ENCODE measurements at regions not wholly inside any gene's neighbourhood (a gene's known extent, or its start where the extent isn't known, plus 50 kb on each side); places are given as distances from the start of the nearest gene placed in this dataset.
A peak's percentile ranks its signal among the peaks of the same experiment; 100 is the strongest.

GRCh38 chr13:44876782-44877324 is 112.4 kb downstream of the NUFIP1 start:
- 0 out of 2 replicates have a peak overlapping the region, but pooled peaks have one; percentile 18 for H2AFZ ChIP-seq (ENCODE audit: low read length)
- H3K23ac ChIP-seq (ENCODE audit: insufficient read length), result no peak overlapping the region
- no peak overlapping the region for H3K18ac ChIP-seq (ENCODE audit: extremely low read depth, low read length)
- no peaks in the 10 kb centered on the region for H3K79me2 ChIP-seq (ENCODE audit: control insufficient read depth in 1 of 2, insufficient read depth in 2 of 2, low read length in 2 of 2)
- no peak overlapping the region for H2BK5ac ChIP-seq (ENCODE audit: low read depth, low read length)
- WGBS, 2 experiments (ENCODE audit: extremely low coverage in 1 of 2, insufficient coverage in 1 of 2, insufficient read length in 1 of 2, insufficient replicate concordance in 2 of 2, low coverage in 1 of 2, low lambda C conversion rate in 2 of 2, missing lambda C conversion rate in 1 of 2), result 67% methylated on average over 22 of the region's 22 CpGs; no CpG with 5 or more reads in 1 of the 2 experiments
- H4K8ac ChIP-seq (ENCODE audit: extremely low read depth, insufficient read depth, low read length), result no peak overlapping the region
- no peak overlapping the region for H3K4ac ChIP-seq (replicated peaks; ENCODE audit: insufficient read length, low read depth, low read length)
- H3K4me3 ChIP-seq (ENCODE audit: extremely low read depth in 1 of 4, insufficient read depth in 2 of 4, low read depth in 3 of 4, low read length in 4 of 4), result no peak overlapping the region
- no peak overlapping the region for H4K5ac ChIP-seq (ENCODE audit: insufficient read length, low read depth, low read length)
- H2BK12ac ChIP-seq (ENCODE audit: low read depth, low read length), result no peak overlapping the region
- H3K9ac ChIP-seq (replicated peaks in 1 of 4; ENCODE audit: extremely low read depth in 1 of 4, low read depth in 3 of 4, low read length in 3 of 4), result no peak overlapping the region
- no peak overlapping the region for H2BK120ac ChIP-seq (replicated peaks; ENCODE audit: low read depth, low read length)
- H3K9me3 ChIP-seq (ENCODE audit: insufficient read depth in 2 of 2, low read depth in 1 of 2, low read length in 1 of 2), result peaks cover 2 to 6% of the 10 kb centered on the region in 2 experiments; a peak in 2 of 4 replicates
- no peaks in the 10 kb centered on the region for H3K27me3 ChIP-seq (replicated peaks in 1 of 4; ENCODE audit: control insufficient read depth in 3 of 4, extremely low read depth in 1 of 4, insufficient read depth in 3 of 4, low read length in 3 of 4)
- no peak overlapping the region for H3K27ac ChIP-seq (ENCODE audit: low read depth, low read length)
- ChIA-PET POLR2A (ENCODE audit: partially characterized antibody) (interaction anchor here (0.6 kb wide), 1 partner anchor 379 kb away, joined by 3 read pairs; no protein-coding TSS in a partner anchor), CTCF (ENCODE audit: partially characterized antibody) (interaction anchor here (0.5 to 3.5 kb wide), 23 partner anchors 10 to 394 kb away, joined by 3 to 14 read pairs (median 4); no protein-coding TSS in a partner anchor)
- no peaks in the 10 kb centered on the region for H3K36me3 ChIP-seq (ENCODE audit: control insufficient read depth in 2 of 4, insufficient read depth in 4 of 4, low read length in 3 of 4)
- no peak overlapping the region for H3K14ac ChIP-seq (ENCODE audit: insufficient read length)
- H3K4me1 ChIP-seq (replicated peaks in 1 of 4; ENCODE audit: control insufficient read depth in 3 of 4, insufficient read depth in 4 of 4, low read length in 3 of 4), result no peaks in the 10 kb centered on the region; a peak in 1 of 7 replicates
- H2BK15ac ChIP-seq (ENCODE audit: low read length), result no peak overlapping the region
- no peak overlapping the region for H4K91ac ChIP-seq (replicated peaks; ENCODE audit: insufficient read length, low read length)
- H3K79me1 ChIP-seq (ENCODE audit: low read depth, low read length), result no peaks in the 10 kb centered on the region
- no peaks in the 10 kb centered on the region for H4K20me1 ChIP-seq (replicated peaks in 1 of 2; ENCODE audit: control insufficient read depth in 1 of 2, insufficient read depth in 2 of 2, low read length in 2 of 2)
- no peak overlapping the region for H2BK20ac ChIP-seq (ENCODE audit: low read length)
- H3K56ac ChIP-seq (replicated peaks; ENCODE audit: insufficient read length, low read depth, low read length), result no peak overlapping the region
- H3K4me2 ChIP-seq (ENCODE audit: insufficient read depth in 1 of 2, low read depth in 2 of 2, low read length in 2 of 2), result no peak overlapping the region
- FAIRE-seq (peak; percentile 88), DNase-seq (ENCODE audit: low read depth in 1 of 2, low spot score in 2 of 2) (peak; percentile 82 to 97)
- no peak overlapping the region for H2AK5ac ChIP-seq (ENCODE audit: low read depth, low read length)
- no peaks in the 10 kb centered on the region for H3K23me2 ChIP-seq (ENCODE audit: low read depth, low read length)
- TF ChIP-seq CHD1 (IDR thresholded peaks at IDR 0.05; ENCODE audit: low read depth, low read length), result no peak
- no peak for TF ChIP-seq KDM4A (IDR thresholded peaks at IDR 0.05; ENCODE audit: low read depth, low read length, severe bottlenecking)
- 0 out of 2 replicates have a peak, but pooled peaks have one; percentile 44 for TF ChIP-seq ATF2 (IDR thresholded peaks at IDR 0.05; ENCODE audit: low read length)
- TF ChIP-seq MAX (IDR thresholded peaks at IDR 0.05), result 0 out of 2 replicates have a peak, but pooled peaks have one; percentile 38
- peak; percentile 84 to 87 for TF ChIP-seq RAD21 (IDR thresholded peaks at IDR 0.05 in 1 of 2, conservative IDR thresholded peaks at IDR 0.05 in 1 of 2; ENCODE audit: low read depth in 2 of 2, low read length in 2 of 2)
- TF ChIP-seq JUND (IDR thresholded peaks at IDR 0.05; ENCODE audit: low read length), result 0 out of 2 replicates have a peak, but pooled peaks have one; percentile 6
- TF ChIP-seq CTCF (IDR thresholded peaks at IDR 0.05; ENCODE audit: control extremely low read depth in 1 of 3, insufficient read depth in 1 of 3, low read depth in 1 of 3, low read length in 3 of 3), result peak; percentile 97 to 99 (median 98)
- peak; percentile 90 for TF ChIP-seq TEAD4 (IDR thresholded peaks at IDR 0.05; ENCODE audit: low read depth, low read length)
